BJ (cell line): ENCODE measurements at regions not wholly inside any gene's neighbourhood (a gene's known extent, or its start where the extent isn't known, plus 50 kb on each side); places are given as distances from the start of the nearest gene placed in this dataset.

Experiments used
- CTCF ChIA-PET: fragments of 350-600 bp; formaldehyde crosslinking; extraction: SDS; loops from one replicate; lab custom pipeline; 2021; ENCODE audit warnings: antibody characterized with exemption, inconsistent platforms; lab: Yijun Ruan, JAX
- POLR2A ChIA-PET: fragments of 300-600 bp; sonication (Branson Sonifier 250); formaldehyde crosslinking; extraction: SDS; loops from one replicate; lab custom pipeline; 2021; ENCODE audit warnings: antibody characterized with exemption; lab: Charles Lee
- DNase-seq: peaks from one replicate; pipeline ENCODE4 v3.0.0-alpha.2; 2011; ENCODE audit warnings: low read depth
- H3K27me3 ChIP-seq: 2 replicates; pipeline ENCODE4 v1.6.0; 2011; ENCODE audit warnings: low read length; ENCODE audit not compliant: control insufficient read depth, insufficient read depth
- H3K36me3 ChIP-seq: 2 replicates; pipeline ENCODE4 v1.5.1; 2011; ENCODE audit warnings: low read length; ENCODE audit not compliant: control insufficient read depth, insufficient read depth
- H3K4me3 ChIP-seq: 2 replicates; pipeline ENCODE4 v1.5.1; 2011; ENCODE audit warnings: low read depth, mild to moderate bottlenecking, control low read depth, low read length
- TF ChIP-seq, protein P1 (sequence below): IDR thresholded peaks from 2 replicates; pipeline ENCODE4 v1.5.1; 2011; ENCODE audit warnings: low read depth, mild to moderate bottlenecking, control low read depth, inconsistent platforms, low read length, moderate library complexity; ENCODE audit not compliant: insufficient read depth

DNA sequence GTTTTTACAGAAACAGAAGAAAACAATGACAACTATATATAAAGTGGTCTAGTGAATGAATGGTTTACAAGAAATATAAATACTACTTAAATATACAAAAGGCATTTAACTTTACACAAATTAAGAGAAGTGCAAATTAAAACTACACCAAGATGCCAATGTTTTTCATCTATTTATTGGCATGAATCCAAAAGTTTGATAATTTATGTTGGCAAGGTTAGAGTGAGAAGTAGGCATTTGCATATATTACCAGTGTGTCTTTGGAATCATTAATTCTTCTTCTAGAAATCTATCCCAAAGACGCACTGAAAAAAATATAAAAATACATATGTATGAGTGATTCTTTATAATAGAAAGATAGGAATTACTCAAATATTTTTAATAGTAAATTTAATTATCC lies 457.4 kb downstream of the MDFIC start:
- Histone ChIP-seq H3K4me3 (no peak overlapping the region), H3K27me3 (no peaks in the 10 kb centered on the region), H3K36me3 (no peaks in the 10 kb centered on the region)
- CTCF ChIA-PET, result no interaction called here
- TF ChIP-seq, protein P1, sequence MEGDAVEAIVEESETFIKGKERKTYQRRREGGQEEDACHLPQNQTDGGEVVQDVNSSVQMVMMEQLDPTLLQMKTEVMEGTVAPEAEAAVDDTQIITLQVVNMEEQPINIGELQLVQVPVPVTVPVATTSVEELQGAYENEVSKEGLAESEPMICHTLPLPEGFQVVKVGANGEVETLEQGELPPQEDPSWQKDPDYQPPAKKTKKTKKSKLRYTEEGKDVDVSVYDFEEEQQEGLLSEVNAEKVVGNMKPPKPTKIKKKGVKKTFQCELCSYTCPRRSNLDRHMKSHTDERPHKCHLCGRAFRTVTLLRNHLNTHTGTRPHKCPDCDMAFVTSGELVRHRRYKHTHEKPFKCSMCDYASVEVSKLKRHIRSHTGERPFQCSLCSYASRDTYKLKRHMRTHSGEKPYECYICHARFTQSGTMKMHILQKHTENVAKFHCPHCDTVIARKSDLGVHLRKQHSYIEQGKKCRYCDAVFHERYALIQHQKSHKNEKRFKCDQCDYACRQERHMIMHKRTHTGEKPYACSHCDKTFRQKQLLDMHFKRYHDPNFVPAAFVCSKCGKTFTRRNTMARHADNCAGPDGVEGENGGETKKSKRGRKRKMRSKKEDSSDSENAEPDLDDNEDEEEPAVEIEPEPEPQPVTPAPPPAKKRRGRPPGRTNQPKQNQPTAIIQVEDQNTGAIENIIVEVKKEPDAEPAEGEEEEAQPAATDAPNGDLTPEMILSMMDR, result no peak
- DNase-seq, result no peak
- POLR2A ChIA-PET, result no interaction called here

GRCh38 chr7:115368998-115369397 lies 447.1 kb downstream of the MDFIC start:
- TF ChIP-seq, protein P1, result no peak
- H3K27me3 ChIP-seq, result no peaks in the 10 kb centered on the region
- H3K36me3 ChIP-seq, result no peaks in the 10 kb centered on the region
- H3K4me3 ChIP-seq, result no peak overlapping the region
- DNase-seq, result no peak
- POLR2A ChIA-PET, result interaction anchor here (0.6 kb wide), 1 partner anchor 716 kb away, joined by 3 read pairs; no protein-coding TSS in a partner anchor
- CTCF ChIA-PET, result no interaction called here

DNA sequence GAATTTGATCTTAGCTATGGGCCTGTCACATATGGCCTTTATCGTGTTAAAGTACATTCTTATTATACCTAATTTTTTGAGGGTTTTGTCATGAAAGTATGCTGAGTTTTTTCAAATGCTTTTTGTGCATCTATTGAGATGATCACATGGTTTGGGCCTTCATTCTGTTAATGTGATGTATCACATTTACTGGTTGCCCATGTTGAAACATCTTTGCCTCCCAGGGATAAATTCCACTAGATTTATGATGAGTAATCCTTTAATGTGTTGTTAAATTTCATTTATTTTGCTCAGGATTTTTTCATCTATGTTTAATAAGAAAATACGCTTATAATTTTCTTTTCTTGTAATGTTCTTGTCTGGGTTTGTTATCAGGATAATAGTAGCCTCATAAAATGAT lies 442.0 kb downstream of the MDFIC start:
- H3K4me3 ChIP-seq, result no peak overlapping the region
- no peak for DNase-seq
- ChIA-PET POLR2A (no interaction called here), CTCF (no interaction called here)
- TF ChIP-seq, protein P1, result no peak
- H3K36me3 ChIP-seq, result no peaks in the 10 kb centered on the region
- no peaks in the 10 kb centered on the region for H3K27me3 ChIP-seq

- no peaks in the 10 kb centered on the region for H3K27me3 ChIP-seq
- no peak for DNase-seq
- ChIA-PET CTCF (no interaction called here), POLR2A (no interaction called here)
- TF ChIP-seq, protein P1, result no peak
- H3K36me3 ChIP-seq, result no peaks in the 10 kb centered on the region
- H3K4me3 ChIP-seq, result no peak overlapping the region
These were observed 438.1 kb downstream of the MDFIC start for GRCh38 chr7:115359955-115360354.

DNA sequence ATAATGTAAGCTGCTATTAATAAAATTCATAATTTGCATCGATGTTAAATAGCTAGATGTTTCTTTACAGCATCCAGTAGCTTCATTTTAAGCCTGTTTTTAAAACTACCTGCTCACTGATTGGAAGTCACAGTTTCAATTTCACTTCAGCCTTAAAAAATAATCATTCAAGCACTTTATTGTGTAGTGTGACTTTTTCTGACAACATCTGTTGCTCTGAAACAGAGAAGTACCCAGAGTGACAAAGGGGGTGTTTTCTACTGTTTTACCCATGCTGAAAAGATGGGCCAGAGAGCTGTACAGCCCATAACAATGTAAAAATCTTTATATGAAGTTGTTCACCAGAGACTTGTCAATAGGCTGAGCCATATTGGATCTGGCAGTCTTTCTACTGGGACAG lies 437.2 kb downstream of the MDFIC start:
- ChIA-PET POLR2A (no interaction called here), CTCF (interaction anchor here (0.6 kb wide), 1 partner anchor 1528 kb away, joined by 3 read pairs; no protein-coding TSS in a partner anchor)
- TF ChIP-seq, protein P1, result no peak
- Histone ChIP-seq H3K4me3 (no peak overlapping the region), H3K27me3 (no peaks in the 10 kb centered on the region), H3K36me3 (no peaks in the 10 kb centered on the region)
- DNase-seq, result no peak
